Skin of body (tissue), 1 donor: ENCODE measurements at regions not wholly inside any gene's neighbourhood (a gene's known extent, or its start where the extent isn't known, plus 50 kb on each side); places are given as distances from the start of the nearest gene placed in this dataset.
A peak's percentile ranks its signal among the peaks of the same experiment; 100 is the strongest.
"Not testable (repeated sequence)": the region's sequence is repeated elsewhere in the genome, so short reads cannot be mapped to it uniquely, and the experiment has no call there.

ENCODE experiments used
- DNase-seq: peaks from one replicate; lab custom pipeline; 2025; lab: John Stamatoyannopoulos, UW

DNA sequence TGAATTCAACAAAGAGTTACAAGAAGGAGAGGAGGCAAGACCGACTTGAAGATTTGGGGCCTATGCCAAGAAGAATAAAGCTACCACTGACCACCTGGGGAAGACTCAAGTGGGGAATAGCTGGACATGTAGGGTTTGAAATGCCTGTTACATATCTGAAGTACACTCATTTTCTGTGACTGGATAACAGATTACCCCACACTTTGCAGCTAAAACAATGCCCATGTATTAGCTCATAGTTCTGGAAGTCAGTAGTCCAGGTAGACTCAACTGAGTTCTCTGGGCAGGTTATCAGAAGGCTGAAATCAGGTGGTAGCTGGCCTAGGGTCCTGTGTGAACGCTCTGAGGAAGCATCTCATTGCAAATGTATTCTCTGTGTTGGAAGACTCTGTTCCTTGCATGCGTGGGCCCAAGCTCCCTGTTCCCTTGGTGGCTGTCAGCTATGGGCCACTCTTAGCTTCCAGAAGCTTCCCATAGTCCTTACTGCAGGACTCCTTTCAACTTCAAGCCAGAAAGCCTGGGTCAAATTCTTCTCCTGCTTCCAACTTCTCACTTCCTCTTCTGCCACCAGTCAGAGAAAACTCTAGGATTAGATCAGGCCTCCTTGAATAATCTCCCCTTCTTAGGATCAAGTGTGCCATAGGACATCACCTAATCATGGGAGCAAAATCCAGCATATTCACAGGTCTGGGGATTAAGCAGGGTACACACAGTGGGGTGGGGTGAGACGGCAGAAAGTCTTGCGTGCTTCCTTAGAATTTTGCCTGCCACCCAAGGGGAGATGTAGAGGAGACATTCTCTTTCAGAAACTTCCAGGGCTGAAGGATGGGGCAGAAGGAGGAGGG is 187.8 kb downstream of the SHQ1 start:
- DNase-seq: no peak

DNA sequence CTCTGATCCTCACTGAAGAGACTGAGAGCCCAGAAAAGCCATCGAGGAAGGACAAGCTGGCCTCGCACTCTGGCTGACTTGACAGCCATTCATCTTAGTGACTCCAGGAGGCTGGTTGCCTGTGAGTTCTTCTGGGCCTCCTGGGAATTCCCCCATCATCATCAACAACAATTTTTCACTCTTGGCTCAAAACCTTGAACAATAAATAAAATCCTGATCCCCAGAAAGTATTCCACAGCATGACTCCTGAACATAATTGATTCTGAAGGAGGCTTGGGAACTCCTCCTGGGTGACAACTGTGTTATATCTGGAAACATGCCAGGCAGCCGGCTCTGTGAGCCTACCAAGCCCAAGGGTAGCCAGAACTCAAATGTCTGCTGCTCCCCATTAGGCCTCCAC is 188.6 kb downstream of the SHQ1 start:
- DNase-seq: no peak

DNA sequence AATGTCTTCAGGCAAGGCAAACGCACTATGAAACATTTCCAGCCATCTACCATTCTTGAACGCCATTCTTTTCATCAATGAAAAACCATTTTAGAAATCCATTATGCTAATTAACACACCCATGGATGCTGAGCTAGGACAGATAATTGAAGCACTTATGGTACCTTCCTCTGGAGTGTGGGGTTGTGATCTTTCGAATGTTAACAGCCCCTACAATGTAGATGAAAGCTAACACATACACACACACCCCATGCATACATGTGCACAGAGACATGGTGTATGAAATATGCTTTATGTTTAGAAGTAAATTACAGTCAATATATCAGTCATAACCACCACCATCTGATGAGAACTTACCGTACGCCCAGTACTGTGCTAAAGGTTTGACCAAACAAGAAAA is 189.1 kb downstream of the SHQ1 start:
- no peak for DNase-seq

DNA sequence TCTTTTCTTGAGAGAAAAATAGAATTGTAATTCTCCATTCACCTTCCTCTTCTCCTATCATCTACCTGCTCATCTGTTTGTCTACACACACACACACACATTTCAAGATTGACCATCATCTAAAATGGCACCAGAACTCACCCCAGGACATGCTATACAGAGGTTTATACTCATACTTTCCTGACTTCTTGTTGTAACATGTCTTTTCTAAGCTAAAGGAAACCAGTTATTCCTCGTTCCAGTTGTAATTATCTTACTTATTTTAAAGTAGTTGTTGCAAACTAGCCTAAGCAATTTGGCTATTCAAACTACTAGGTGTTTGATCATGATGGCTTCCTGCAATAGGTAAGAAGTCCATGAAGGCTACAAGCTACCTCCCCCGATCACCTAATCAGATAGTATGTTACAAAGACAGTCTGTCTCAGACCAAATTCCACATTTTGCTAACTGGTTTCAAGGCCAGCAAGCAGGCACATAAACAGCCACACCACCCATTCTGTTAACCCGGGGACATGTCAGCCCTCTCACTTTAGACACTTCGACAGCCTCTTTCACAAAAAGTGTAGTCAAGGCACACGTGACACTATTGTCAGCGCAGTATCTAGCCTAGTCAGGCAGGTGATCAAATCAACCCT is 189.7 kb downstream of the SHQ1 start:
- no peak for DNase-seq

DNA sequence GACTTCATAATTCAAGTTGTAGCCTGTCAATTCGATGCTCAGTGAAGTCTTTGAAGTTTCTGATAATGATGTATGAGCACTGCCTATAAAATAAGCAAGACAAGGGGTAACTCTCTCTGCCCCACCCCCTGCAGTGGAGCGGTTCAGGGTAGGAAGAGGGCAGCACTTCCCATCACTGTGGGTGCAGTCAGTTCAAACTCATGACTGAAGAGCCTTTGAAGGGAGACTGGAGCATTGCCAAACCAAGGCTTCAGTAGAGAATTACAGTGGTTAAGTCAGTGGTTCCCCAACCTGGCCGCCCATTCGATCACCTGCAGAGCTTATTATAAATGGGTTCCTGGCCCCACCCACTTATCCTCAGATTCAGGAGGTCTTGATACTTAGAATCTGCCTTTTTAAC is 190.6 kb downstream of the SHQ1 start:
- DNase-seq: no peak

DNA sequence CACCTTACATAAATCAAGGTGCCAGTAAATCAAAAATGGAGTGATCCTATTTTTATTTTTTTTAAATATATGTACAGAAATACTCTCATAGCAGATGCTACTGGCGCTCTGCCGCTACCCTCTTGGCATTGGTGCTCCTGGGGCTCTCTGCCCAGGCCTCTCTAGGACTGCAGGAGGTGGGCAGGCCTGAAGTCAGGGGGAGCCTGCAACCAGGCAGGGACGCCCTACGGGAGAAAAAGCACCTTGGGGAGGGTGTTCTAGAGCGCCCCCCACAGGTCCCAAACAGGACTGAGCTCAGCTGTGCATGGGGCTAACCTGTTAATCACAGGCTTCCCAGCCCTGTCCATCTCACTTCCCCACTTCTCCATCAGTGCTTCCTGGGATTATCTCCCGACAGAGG is 192.5 kb downstream of the SHQ1 start:
- DNase-seq: no peak

DNA sequence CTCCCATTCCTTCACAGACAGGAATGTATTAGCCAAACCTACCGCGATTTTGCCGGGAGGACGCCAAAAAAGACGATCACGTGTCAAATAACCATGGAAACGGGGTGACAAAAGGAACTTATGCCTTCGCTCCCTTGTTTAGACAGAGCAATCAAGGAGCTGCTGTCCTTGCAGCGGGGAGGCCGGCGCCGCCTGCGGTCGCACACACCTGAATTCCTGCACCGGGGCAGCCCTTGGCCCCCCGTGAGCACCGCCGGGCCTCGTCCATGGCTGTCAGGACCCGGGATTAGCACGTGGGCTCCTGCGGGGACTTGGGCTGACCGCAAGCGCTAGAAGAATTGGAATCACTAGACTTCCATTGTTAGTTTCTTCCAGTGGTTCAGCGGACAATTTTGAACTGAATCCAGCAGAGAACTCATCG is 193.1 kb downstream of the SHQ1 start:
- DNase-seq: no peak

DNA sequence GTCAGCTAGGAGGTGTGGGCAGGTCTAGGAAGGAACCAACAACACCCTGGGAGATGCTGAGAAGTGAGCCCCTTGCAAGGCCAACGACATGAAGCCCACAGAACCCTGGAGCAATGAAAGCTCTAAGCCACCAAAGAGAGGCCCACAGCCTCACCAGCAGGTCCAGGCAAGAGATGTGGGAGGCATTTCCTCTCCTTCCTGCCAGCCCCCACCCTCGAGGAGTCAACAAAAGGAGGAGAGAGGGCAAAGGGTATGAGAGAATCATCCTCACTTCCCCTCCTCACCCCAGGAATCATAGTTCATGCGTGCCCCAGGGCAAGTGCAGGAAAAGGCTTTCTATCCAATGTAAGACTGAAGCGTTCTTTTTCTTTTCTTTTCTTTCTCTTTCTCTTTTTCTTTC is 195.8 kb downstream of the SHQ1 start:
- DNase-seq: no peak

DNA sequence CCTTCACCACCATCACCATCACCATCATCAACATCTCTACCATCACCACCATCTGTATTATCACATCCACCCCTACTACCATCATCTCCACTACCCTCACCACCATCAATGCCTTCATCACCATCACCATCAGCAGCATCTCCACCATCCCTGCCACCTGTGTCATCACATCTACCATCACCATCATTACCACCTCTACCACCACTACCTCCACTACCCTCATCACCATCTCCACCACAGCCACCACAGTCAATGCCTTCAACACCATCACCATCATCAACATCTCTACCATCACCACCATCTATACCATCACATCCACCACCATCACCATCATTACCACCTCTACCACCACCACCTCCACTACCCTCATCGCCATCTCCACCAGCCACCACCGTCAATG is 196.7 kb downstream of the SHQ1 start:
- no peak for DNase-seq

DNA sequence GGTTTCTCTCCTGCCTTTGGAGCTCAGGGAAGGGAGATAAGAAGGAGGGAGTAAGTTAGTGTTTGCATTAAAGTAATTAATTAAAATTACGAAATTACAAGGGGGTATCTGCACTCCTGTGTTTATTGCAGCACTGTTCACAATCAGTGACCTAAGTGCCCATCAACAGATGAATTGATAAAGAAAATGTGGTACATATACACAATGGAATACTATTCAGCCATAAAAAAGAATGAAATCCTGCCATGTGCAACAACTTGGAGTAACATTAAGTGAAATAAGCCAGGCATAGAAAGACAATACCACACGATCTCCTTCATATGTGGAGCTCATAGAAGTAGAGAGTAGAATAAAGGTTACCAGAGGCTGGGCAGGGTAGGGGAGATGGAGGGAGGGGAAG is 202.0 kb downstream of the SHQ1 start:
- DNase-seq: no peak

DNA sequence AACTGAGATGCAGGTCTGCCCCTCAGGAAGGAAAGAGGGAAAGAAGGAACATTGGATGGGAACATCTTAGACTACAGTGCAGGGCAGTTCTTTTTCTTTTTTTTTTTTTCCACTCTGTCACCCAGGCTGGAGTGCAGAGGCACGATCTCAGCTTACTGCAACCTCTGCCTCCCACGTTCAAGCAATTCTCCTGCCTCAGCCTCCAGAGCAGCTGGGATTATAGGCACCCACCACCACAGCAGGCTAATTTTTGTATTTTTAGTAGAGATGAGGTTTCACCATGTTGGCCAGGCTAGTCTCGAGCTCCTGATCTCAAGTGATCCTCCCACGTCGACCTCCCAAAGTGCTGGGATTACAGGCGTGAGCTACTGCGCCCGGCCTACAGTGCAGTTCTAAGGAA is 204.6 kb downstream of the SHQ1 start:
- not testable (repeated sequence) for DNase-seq

DNA sequence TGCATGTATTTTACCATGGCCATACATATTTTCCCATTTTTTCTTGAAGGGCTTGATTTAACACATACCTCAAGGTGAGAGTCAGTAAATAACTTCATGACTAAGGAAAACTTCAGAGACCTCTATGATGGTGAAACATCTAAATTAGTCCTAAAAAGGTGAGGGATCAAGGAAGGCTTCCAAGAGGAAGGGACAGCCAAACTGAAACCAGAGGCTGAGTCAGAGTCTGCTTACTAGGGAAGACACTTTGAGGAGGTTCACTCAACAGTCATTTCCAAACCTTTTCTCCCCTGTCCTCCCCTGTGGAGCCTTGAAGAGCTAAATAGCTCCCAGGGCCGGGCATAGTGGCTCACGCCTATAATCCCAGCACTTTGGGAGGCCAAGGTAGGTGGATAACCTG is 206.6 kb downstream of the SHQ1 start:
- no peak for DNase-seq

DNA sequence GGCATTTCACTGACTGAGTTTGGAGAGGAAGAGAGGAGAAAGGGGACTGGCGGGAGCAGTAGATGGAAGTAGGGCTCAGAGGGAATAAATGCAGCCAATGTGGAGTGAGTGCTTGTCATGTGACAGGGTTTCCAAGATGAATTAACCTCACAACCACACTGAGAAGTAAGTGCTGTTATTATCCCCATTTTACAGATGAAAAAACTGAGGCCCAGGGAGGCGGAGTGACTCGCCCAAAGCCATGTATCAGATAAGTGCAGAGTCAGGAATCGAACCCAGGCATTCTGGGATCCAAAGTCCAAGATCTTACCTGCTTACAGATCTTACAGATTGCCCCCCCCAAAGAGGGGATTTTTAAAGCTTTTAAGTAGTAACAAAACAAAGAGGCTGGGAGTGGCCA is 207.2 kb downstream of the SHQ1 start:
- no peak for DNase-seq

DNA sequence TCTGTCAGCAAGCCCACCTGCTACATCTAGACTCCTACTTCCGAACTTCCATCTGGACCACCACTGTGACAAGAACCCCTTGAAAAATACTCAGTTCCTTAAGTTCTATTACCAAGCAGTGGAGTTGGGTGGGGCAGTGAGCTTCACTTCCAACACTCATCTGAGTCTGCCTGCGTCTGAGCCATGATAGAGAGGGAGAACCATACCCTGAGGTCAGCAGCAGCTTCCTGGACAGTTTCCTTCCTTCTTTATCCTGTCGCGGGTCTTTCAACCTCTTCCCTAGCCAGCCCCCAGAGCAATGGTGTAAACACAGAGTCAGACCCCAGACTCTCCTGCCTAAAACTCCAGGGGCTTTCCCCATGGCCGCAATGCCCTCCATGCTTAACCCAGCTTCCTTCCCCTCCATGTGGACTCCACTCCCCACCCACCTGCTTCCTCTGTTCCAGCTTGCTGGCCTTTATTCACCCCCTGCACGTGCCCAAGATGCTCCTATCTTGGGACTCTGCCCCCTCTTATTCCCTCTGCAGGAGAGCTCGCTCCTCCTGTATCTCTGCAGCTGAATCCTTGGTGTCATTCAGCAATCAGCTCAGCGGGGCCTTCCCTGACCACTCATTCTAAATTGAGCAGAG is 211.2 kb downstream of the SHQ1 start:
- no peak for DNase-seq

DNA sequence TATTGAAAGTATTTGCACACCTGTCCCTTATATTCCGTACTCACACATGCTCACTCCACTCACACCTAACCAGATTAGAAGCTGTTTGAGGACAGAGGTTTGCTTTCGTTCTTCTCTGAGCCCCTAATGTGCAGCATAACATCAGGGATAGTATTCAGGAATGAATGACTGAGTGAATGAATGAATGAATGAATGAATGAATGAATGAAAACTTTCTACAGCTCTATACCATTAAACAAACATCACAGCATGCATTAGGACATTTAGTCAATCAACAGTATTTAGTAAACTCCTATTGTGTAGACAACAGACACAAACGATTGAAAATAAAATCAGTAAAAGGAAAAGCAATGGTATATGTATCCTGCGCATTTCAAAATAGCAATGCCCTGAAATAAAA is 212.7 kb downstream of the SHQ1 start:
- DNase-seq: no peak

DNA sequence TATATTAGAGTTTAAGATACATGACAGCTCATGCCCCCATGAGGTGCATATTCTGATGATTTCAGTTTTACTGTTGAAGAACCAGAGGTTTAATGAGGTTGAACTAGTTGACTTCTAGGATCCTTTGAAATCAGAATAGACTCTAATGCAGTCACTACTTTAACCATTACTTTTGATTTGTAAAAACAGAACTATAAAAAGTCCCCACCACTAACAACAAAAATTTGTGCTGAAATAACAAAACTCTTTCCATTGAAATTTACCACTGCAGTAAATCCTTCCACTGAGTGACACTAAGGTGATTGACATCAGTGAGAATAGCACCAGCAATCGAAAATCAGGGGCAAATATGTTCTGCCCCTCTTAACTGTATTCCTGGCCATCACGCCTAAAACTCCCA is 214.1 kb downstream of the SHQ1 start:
- no peak for DNase-seq

DNA sequence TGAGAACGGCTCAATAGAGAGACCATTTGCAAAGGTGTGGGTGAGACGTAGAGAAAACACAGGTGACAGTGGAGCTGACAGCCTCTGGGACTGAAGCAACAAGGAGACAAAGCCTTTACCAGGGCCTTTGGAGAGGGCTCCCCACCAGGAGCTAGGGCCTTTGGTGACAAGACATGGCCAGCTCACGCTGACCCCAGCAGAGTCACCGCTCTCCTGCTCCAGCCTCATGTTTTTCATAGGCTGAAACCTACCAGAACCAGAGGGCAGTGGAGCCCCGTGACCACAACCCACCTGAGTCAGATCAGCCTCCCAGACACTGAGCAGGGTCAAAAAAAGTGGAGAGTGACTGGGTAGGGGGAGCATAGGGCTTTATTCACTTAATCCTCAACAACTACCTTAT is 214.7 kb downstream of the SHQ1 start:
- DNase-seq: no peak

DNA sequence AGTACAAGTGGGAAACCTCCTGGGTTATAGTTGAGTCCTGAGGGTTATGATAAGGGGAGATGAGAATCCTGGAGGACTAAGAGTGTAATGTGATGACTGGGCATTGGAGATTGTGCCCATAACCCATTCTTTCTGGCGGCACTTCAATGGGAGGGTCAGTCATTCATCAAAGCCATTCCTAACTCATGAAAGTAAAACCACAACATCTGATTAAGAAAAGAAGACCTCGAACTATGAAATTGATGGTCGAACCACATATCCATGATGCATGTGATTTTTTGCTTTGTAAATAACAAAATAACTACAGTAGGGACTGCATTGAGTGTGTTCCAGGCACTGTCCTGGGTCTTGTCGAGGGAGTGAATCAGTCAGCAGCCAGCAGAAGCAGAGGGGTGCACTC is 215.1 kb downstream of the SHQ1 start:
- DNase-seq: no peak

DNA sequence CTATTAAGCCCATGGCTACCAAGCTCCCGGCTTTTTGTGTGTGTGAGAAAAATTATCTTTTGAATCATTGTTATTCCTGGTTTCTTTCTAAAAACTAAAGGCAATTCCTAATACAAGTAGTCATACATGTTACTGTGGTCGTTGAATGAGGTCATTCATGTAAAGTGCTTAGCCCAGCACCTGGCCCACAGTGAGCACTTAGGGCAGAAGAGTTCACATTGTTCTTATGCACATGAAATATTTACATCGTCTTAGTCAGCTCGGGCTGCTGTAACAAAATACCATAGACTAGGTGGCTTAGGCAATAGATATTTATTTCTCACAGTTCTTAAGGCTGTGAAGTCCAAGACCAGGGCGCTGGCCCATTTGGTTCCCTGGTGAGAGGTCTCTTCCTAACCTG is 216.1 kb downstream of the SHQ1 start:
- no peak for DNase-seq

DNA sequence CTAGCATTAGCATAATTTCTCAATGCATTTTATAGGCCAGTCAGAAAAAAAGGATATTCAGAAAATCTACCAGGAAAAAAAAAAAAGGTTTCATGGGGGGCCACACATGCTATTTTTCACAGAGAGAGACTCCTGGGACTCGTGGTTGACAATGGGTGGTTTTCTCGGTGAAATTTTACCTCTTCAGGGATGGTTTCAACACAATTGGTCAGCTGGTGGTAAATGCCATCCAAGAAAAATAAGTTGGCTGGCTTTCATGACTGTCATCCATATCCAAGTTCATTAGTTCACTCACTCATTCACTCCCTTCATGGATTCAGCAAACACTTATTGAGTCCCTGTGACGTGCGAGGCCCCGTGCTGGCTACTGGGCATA is 217.3 kb downstream of the SHQ1 start:
- no peak for DNase-seq

DNA sequence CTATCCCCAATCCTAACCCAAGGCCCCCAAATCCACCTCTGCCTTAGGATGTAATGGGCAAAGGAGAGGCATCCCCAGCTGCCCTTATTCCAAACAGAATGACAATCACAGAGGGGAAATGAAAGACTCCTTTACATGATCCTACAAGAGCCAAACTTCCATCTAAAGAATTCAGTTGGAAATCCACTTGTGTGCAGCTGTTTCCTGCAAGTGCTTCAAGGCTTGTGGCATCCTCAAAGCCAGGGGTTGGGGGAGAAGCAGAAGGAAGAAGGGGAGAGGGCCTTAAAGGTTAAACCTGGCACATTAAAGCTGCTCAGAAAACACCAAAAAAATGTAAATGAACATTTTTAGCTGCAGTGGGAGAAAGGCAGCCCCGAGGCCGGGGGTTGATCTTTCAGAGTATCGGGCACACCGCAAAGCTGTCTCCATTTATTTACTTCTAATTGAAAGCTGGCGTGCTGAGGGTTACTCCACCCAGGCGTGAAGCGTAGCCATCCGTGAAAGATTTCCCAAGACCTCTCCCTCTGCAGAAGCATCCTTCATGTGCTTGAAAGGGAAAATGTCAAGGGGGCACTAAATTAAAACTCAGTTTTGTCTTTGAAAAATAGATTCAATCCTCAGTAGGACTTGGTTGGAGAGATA is 217.8 kb downstream of the SHQ1 start:
- DNase-seq: peak; percentile 41

DNA sequence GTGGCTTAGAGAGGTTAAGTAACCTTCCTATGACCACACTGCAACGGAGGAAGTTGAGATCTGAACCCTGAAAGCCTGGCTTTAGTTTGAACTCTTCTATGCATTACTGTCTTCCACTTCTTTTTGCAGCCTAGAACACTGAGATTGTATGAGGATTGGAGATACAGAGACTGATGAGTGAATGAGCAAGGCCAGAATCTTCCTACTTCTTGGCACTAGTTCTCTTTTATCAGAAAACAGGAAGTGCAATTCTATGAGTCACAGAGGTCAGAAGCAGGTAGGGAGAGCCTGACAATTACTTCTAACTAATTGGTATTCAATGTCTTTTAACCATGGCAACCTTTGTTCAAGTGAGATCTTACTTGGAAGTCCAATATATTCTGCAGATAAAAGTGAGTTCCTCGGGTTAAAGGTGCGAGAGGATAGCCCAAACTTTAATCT is 219.0 kb downstream of the SHQ1 start:
- no peak for DNase-seq
